H1 (cell line): ENCODE measurements at regions not wholly inside any gene's neighbourhood (a gene's known extent, or its start where the extent isn't known, plus 50 kb on each side); places are given as distances from the start of the nearest gene placed in this dataset.

Source experiments
- CTCF ChIA-PET: fragments of 300-600 bp; sonication (Branson Sonifier 250); formaldehyde crosslinking; loops from one replicate; lab custom pipeline; 2021; ENCODE audit not compliant: partially characterized antibody; lab: Charles Lee
- POLR2A ChIA-PET: fragments of 300-600 bp; sonication (Branson Sonifier 250); formaldehyde crosslinking; loops from one replicate; lab custom pipeline; 2021; ENCODE audit warnings: inconsistent platforms; ENCODE audit not compliant: partially characterized antibody; lab: Charles Lee
- DNase-seq, 2 experiments: peaks; one replicate each; pipeline versions ENCODE4 v3.0.0 to v3.0.0-alpha.2; 2010 to 2022; ENCODE audit warnings: low spot score in 2 of 2, low read depth in 1 of 2, mixed read lengths in 1 of 2
- FAIRE-seq: peaks from 2 replicates; lab custom pipeline; 2011; peaks lifted over from hg19 to GRCh38; lab: Jason Lieb, UNC
- H2AFZ ChIP-seq: 2 replicates; pipeline ENCODE4 v1.8.1; 2012; ENCODE audit warnings: low read length, inconsistent platforms
- H2AK5ac ChIP-seq: 2 replicates; pipeline ENCODE4 v1.6.1; 2013; ENCODE audit warnings: low read depth, low read length
- H2BK120ac ChIP-seq: replicated peaks from 2 replicates; pipeline ENCODE3; 2013; ENCODE audit warnings: low read depth, low read length, inconsistent platforms
- H2BK12ac ChIP-seq: 2 replicates; pipeline ENCODE4 v1.6.1; 2013; ENCODE audit warnings: low read depth, low read length
- H2BK15ac ChIP-seq: 2 replicates; pipeline ENCODE4 v1.6.1; 2013; ENCODE audit warnings: low read length
- H2BK20ac ChIP-seq: 2 replicates; pipeline ENCODE4 v1.6.1; 2013; ENCODE audit warnings: low read length
- H2BK5ac ChIP-seq: 2 replicates; pipeline ENCODE4 v1.6.1; 2013; ENCODE audit warnings: low read depth, low read length
- H3K14ac ChIP-seq: 2 replicates; pipeline ENCODE4 v1.6.1; 2013; ENCODE audit warnings: inconsistent platforms; ENCODE audit not compliant: insufficient read length
- H3K18ac ChIP-seq: 2 replicates; pipeline ENCODE4 v1.6.1; 2013; ENCODE audit warnings: low read length; ENCODE audit errors: extremely low read depth
- H3K23ac ChIP-seq: 2 replicates; pipeline ENCODE4 v1.6.1; 2013; ENCODE audit warnings: inconsistent platforms; ENCODE audit not compliant: insufficient read length
- H3K23me2 ChIP-seq: 2 replicates; pipeline ENCODE4 v1.6.1; 2013; ENCODE audit warnings: low read depth, low read length
- H3K27ac ChIP-seq: 2 replicates; pipeline ENCODE4 v1.6.1; 2011; ENCODE audit warnings: low read depth, low read length, inconsistent platforms
- H3K27me3 ChIP-seq, 4 experiments: replicated peaks in 1 of 4; 1 replicate in 1 of 4; 2 replicates in 3 of 4; pipeline versions ENCODE4 v1.6.1 to v1.8.1; 2011 to 2013; ENCODE audit warnings: low read length in 3 of 4, mild to moderate bottlenecking in 3 of 4, inconsistent platforms in 2 of 4, mixed read lengths in 2 of 4, moderate library complexity in 1 of 4; ENCODE audit not compliant: control insufficient read depth in 3 of 4, insufficient read depth in 3 of 4; ENCODE audit errors: extremely low read depth in 1 of 4
- H3K36me3 ChIP-seq, 4 experiments: 2 replicates each; pipeline versions ENCODE4 v1.6.1 to v1.8.1; 2011 to 2013; ENCODE audit warnings: mild to moderate bottlenecking in 4 of 4, low read length in 3 of 4, moderate library complexity in 2 of 4, control low read depth in 1 of 4, inconsistent platforms in 1 of 4; ENCODE audit not compliant: insufficient read depth in 4 of 4, control insufficient read depth in 2 of 4
- H3K4ac ChIP-seq: replicated peaks from 2 replicates; pipeline ENCODE3; 2013; ENCODE audit warnings: low read length, low read depth, mixed read lengths, inconsistent platforms; ENCODE audit not compliant: insufficient read length
- H3K4me1 ChIP-seq, 4 experiments: replicated peaks in 1 of 4; 1 replicate in 1 of 4; 2 replicates in 3 of 4; pipeline versions ENCODE4 v1.6.1 to v1.8.1; 2011 to 2013; ENCODE audit warnings: low read length in 3 of 4, inconsistent platforms in 2 of 4, mixed read lengths in 1 of 4; ENCODE audit not compliant: insufficient read depth in 4 of 4, control insufficient read depth in 3 of 4
- H3K4me2 ChIP-seq, 2 experiments: 2 replicates each; pipeline versions ENCODE4 v1.6.1 to v1.8.1; 2011 to 2013; ENCODE audit warnings: low read depth in 2 of 2, low read length in 2 of 2, control low read depth in 1 of 2, inconsistent platforms in 1 of 2, mild to moderate bottlenecking in 1 of 2; ENCODE audit not compliant: insufficient read depth in 1 of 2
- H3K4me3 ChIP-seq, 4 experiments: fragments of 200-600, 300-600 bp in 1 of 4; sonication (generic), shearing (Covaris generic), sonication (Bioruptor Twin) in 1 of 4; 2 replicates each; pipeline versions ENCODE4 v1.5.1 to v1.8.1; 2011 to 2016; ENCODE audit warnings: low read length in 4 of 4, low read depth in 3 of 4, control low read depth in 2 of 4, inconsistent platforms in 2 of 4, mild to moderate bottlenecking in 2 of 4, mixed read lengths in 1 of 4, moderate library complexity in 1 of 4; ENCODE audit not compliant: insufficient read depth in 2 of 4; ENCODE audit errors: extremely low read depth in 1 of 4
- H3K56ac ChIP-seq: replicated peaks from 2 replicates; pipeline ENCODE3; 2013; ENCODE audit warnings: low read depth, mild to moderate bottlenecking, mixed read lengths, low read length, inconsistent platforms; ENCODE audit not compliant: insufficient read length
- H3K79me1 ChIP-seq: 2 replicates; pipeline ENCODE4 v1.6.1; 2013; ENCODE audit warnings: low read depth, low read length, control low read depth
- H3K79me2 ChIP-seq, 2 experiments: 2 replicates each; pipeline versions ENCODE4 v1.6.1 to v1.8.1; 2012 to 2013; ENCODE audit warnings: low read length in 2 of 2, mild to moderate bottlenecking in 2 of 2, inconsistent platforms in 1 of 2; ENCODE audit not compliant: insufficient read depth in 2 of 2, control insufficient read depth in 1 of 2
- H3K9ac ChIP-seq, 4 experiments: replicated peaks in 1 of 4; 1 replicate in 1 of 4; 2 replicates in 3 of 4; pipeline versions ENCODE4 v1.6.1 to v1.8.1; 2011 to 2013; ENCODE audit warnings: low read depth in 3 of 4, low read length in 3 of 4, control low read depth in 2 of 4, mild to moderate bottlenecking in 2 of 4, moderate library complexity in 2 of 4, inconsistent platforms in 1 of 4; ENCODE audit errors: extremely low read depth in 1 of 4
- H3K9me3 ChIP-seq, 2 experiments: 2 replicates each; pipeline versions ENCODE4 v1.6.1 to v1.8.1; 2012 to 2013; ENCODE audit warnings: mild to moderate bottlenecking in 2 of 2, moderate library complexity in 2 of 2, control low read depth in 1 of 2, inconsistent platforms in 1 of 2, low read depth in 1 of 2, low read length in 1 of 2, mixed read lengths in 1 of 2; ENCODE audit not compliant: insufficient read depth in 2 of 2
- H4K20me1 ChIP-seq, 2 experiments: replicated peaks in 1 of 2; 2 replicates each; pipeline versions ENCODE3 to v1.8.1; 2011 to 2013; ENCODE audit warnings: inconsistent platforms in 2 of 2, low read length in 2 of 2, mild to moderate bottlenecking in 1 of 2; ENCODE audit not compliant: insufficient read depth in 2 of 2, control insufficient read depth in 1 of 2
- H4K5ac ChIP-seq: 2 replicates; pipeline ENCODE4 v1.6.1; 2013; ENCODE audit warnings: low read length, low read depth, mixed read lengths, inconsistent platforms; ENCODE audit not compliant: insufficient read length
- H4K8ac ChIP-seq: 2 replicates; pipeline ENCODE4 v1.8.0; 2013; ENCODE audit warnings: mild to moderate bottlenecking, moderate library complexity, low read length, inconsistent platforms; ENCODE audit not compliant: insufficient read depth; ENCODE audit errors: extremely low read depth
- H4K91ac ChIP-seq: replicated peaks from 2 replicates; pipeline ENCODE3; 2013; ENCODE audit warnings: low read length, mixed read lengths, inconsistent platforms; ENCODE audit not compliant: insufficient read length
- PHF8 ChIP-seq: fragments of 200-600 bp; sonication (generic); conservative IDR thresholded peaks from 2 replicates; pipeline ENCODE4 v1.7.1; 2012; ENCODE audit warnings: low read depth, mild to moderate bottlenecking, inconsistent platforms, low read length, moderate library complexity
- SP1 ChIP-seq: IDR thresholded peaks from 2 replicates; pipeline ENCODE4 v1.6.1; 2011; ENCODE audit warnings: low read depth, low read length
- WGBS, 2 experiments: shearing (Covaris generic) in 1 of 2; methylation state at CpG; one replicate each; pipeline versions ENCODE4 v1.1.6 to v1.1.7; 2013 to 2015; ENCODE audit warnings: low lambda C conversion rate in 2 of 2, mixed read lengths in 2 of 2, inconsistent platforms in 1 of 2, low coverage in 1 of 2, missing lambda C conversion rate in 1 of 2; ENCODE audit not compliant: insufficient replicate concordance in 2 of 2, insufficient coverage in 1 of 2, insufficient read length in 1 of 2; ENCODE audit errors: extremely low coverage in 1 of 2, missing lambda C conversion rate in 1 of 2; 5-methylcytosine and 5-hydroxymethylcytosine counted together

DNA sequence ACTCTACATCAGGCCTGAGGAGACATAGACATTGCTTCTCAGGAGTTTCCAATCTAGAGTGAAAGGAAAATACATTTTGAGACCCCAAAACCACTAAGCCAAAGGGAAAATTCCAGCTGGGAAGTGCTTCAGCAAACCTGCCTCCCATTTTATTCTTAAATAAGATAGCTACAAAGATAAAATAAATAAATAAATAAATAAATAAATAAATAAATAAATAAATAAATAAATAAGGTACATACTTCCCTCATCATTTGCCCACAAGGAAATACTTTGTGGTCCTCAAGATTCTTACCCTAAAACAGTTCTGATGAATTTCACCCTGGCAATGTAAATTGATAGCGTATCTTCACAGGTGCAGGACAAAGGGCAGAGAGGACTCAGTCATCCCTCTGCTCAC lies 474.0 kb upstream of the ROBO1 start:
- ChIA-PET CTCF (interaction anchor here (0.6 kb wide), 1 partner anchor 178 kb away, joined by 3 read pairs; no protein-coding TSS in a partner anchor), POLR2A (no interaction called here)
- no peak overlapping the region for H2BK5ac ChIP-seq
- no peak overlapping the region for H3K18ac ChIP-seq
- no peaks in the 10 kb centered on the region for H4K20me1 ChIP-seq
- no peaks in the 10 kb centered on the region for H3K27me3 ChIP-seq
- H3K36me3 ChIP-seq: no peaks in the 10 kb centered on the region
- H3K9ac ChIP-seq: no peak overlapping the region
- no peaks in the 10 kb centered on the region for H3K23me2 ChIP-seq
- H2BK15ac ChIP-seq: no peak overlapping the region
- no peak overlapping the region for H4K8ac ChIP-seq
- no peak overlapping the region for H3K4me2 ChIP-seq
- FAIRE-seq (no peak), DNase-seq (no peak)
- no peak overlapping the region for H3K4ac ChIP-seq
- H3K9me3 ChIP-seq: no peaks in the 10 kb centered on the region
- H2BK12ac ChIP-seq: no peak overlapping the region
- 78% methylated on average over 1 of the region's 1 CpG; no CpG with 5 or more reads in 1 of the 2 experiments for WGBS, 2 experiments
- no peak overlapping the region for H3K4me3 ChIP-seq
- H3K56ac ChIP-seq: no peak overlapping the region
- no peak overlapping the region for H4K91ac ChIP-seq
- H3K79me1 ChIP-seq: no peaks in the 10 kb centered on the region
- H2BK20ac ChIP-seq: no peak overlapping the region
- H2AK5ac ChIP-seq: no peak overlapping the region
- H2BK120ac ChIP-seq: no peak overlapping the region
- no peak overlapping the region for H4K5ac ChIP-seq
- no peak overlapping the region for H3K27ac ChIP-seq
- H3K14ac ChIP-seq: no peak overlapping the region
- H3K79me2 ChIP-seq: no peaks in the 10 kb centered on the region
- H2AFZ ChIP-seq: no peak overlapping the region
- H3K4me1 ChIP-seq: no peaks in the 10 kb centered on the region
- H3K23ac ChIP-seq: no peak overlapping the region
- TF ChIP-seq PHF8 (no peak), SP1 (no peak)
